Midbrain (tissue), 1 donor: ENCODE measurements at regions not wholly inside any gene's neighbourhood (a gene's known extent, or its start where the extent isn't known, plus 50 kb on each side); places are given as distances from the start of the nearest gene placed in this dataset.
"Not testable (repeated sequence)": the region's sequence is repeated elsewhere in the genome, so short reads cannot be mapped to it uniquely, and the experiment has no call there.

Experiments used
- DNase-seq: peaks from one replicate; lab custom pipeline; 2025; lab: John Stamatoyannopoulos, UW

GRCh38 chr10:109403551-109403950, 519.8 kb downstream of the XPNPEP1 start:
- DNase-seq: no peak

DNA sequence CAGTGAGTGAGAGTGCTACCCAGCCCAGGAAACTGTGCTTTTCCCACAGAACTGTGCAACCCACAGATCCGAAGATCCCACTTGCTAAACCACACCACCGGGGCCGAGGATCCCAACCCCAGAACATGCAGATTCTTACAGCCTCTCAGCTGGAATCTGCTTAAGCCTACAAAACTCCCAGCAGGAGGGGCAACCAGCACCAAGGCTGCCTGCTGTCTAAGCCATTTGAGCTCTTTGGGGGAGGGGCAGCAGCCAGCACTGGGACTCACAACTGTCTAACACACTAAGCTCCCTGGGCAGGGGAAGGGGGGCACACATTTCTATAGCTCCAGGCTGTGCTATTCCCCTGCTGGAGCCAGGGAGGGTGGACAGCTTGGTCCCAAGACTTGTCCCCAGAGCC, 529.9 kb downstream of the XPNPEP1 start:
- DNase-seq: no peak

- no peak for DNase-seq
Observed at GRCh38 chr10:109386921-109387320, 536.4 kb downstream of the XPNPEP1 start.

DNA sequence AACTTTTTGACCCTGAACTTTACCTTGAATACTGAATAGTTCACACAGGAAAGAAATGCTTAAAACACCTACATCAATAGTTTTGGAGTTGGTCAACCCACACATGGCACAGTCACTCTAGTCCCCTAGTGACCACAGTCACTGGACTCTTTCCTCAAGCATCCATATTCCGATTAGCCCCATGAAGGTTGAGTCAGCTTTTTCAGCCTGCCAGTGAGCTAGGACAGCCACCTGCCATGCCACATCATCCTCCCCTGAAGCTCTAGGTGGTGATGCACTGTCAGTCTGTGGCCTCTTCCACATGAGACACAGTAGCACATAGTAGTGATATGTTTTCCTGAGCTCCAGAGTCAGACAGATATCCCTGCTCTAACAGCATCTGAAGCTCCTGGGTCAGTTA, 537.2 kb downstream of the XPNPEP1 start:
- DNase-seq: no peak

DNA sequence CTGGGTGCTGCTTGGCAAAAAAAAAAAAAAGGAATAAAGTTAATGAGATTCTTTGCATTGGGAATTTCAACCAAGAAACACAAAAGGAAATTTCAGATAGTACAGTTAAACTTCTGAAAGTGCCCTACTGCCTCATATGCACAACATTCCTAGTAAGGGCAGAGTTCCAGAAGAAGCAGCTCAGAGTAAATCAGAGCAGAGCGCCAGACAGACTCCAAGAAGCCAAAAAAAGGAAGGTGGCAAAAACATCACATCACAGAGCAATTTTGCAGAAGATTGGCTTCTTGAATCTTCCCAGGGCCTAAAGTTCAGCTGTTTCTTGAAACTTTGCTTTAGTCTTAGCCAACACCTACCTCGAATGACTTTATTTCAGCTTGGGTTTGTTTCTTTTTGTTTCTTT, 544.1 kb downstream of the XPNPEP1 start:
- DNase-seq: no peak

DNA sequence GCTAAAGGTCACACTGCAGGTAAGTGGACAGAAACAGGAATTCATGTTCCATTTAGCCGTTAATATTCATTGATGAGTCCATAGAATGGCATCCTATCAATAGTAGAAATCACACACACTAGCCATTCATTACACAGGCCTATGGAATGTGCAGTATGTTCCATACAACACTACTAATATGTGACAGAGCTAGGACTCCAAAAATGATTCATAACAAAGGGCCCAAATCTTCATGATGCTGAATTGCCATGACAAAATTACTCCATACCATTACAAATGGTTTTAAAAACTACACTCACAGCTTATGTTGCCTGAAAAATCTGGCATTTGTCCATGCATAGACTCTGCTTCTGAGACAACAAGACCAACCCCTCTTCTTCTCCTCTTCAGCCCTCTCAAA, 549.1 kb downstream of the XPNPEP1 start:
- no peak for DNase-seq

GRCh38 chr10:109359316-109359715, 564.0 kb downstream of the XPNPEP1 start:
- no peak for DNase-seq

DNA sequence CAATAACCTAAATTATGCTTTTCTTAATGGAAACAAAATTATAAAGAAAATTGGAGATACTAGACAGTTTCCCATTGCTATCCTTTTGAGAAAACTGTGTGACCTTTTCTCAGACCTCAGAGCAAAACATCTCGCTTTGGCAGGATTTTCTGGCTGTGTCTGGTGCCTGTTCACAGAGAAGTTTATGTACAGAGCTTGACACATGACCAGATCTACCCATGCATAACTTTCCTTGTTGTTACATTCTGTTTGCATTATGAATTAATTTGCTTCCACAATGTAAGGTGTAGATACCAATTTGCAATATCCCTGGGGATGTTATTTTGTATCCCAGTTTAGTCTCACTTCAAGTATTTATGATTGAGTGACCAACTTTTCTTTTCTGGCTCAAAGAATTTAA, 565.0 kb downstream of the XPNPEP1 start:
- DNase-seq: no peak

DNA sequence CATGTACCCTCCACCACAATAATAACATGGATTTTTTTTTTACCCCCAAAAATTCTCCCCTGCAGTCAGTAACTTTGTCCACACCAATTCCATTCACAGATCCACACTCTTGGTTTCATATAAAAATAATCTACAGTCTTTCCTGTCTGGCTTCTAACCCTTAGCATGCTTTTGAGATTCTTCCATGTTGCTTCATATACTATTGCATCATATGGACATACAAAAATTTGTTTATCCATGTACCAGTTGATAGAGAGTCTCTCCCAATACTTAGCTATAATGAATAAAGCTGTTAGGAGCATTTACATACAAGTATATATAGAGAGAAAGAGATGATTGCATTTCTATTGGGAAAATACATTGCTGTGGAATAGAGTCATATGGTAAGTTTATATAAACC, 575.0 kb downstream of the XPNPEP1 start:
- DNase-seq: no peak

DNA sequence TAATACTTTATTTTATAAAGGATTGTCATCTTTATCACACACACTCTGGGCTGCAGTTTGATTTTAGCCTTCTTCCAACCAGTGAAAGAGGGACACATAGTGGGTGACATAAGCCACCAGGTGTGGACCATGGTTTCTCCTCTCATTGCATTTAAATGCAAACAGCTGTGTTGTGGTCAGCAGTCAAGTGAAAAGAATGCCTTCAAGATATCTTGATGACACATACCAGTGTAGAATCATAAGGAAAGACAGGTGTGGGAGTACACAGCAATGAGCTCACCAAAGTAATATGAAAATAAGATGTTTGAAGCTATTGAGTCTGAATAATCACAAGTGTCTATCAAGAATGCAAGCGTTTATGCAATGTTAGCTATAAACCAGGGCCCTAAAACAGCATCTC, 580.0 kb downstream of the XPNPEP1 start:
- DNase-seq: no peak

- no peak for DNase-seq
Observed at GRCh38 chr10:109341986-109342385, 581.3 kb downstream of the XPNPEP1 start.

- DNase-seq: no peak
Observed at GRCh38 chr10:109328001-109328400, 595.3 kb downstream of the XPNPEP1 start.

DNA sequence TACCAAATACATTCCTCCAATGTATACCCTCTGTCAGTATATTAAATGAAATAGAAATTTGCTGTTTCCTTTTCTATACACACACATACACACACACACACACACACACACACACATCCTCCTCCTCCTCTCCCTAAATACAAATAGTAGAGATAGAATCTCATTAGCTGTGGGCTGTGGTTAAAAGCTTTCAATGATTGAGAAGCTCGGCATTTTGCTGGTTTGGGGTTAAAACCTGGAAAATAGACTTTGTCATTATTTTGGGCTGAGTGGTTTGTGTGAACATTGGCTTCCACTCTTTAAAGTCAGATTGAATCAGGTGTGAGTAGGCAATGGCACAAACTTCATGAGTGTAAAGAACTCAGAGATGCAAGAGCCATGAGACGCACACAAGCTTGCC, 596.0 kb downstream of the XPNPEP1 start:
- DNase-seq: no peak

DNA sequence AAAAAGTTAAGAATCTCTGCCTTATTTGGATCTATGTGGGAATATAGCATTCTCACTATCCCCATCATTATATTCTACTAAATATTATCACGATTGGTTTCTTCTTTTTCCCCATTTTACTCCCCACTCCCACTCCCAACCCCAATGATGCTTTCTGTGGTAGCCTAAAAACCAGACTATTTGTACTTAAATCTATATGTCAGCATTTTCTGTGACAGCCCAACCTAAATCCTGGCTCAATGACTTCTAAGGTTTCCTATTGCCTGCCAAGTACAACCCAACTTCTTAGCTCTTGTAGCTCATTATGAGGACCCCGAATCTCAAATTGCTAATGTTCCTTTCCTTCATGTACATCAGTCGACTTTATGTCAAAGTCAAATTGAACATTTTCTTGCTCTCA, 598.6 kb downstream of the XPNPEP1 start:
- DNase-seq: no peak

DNA sequence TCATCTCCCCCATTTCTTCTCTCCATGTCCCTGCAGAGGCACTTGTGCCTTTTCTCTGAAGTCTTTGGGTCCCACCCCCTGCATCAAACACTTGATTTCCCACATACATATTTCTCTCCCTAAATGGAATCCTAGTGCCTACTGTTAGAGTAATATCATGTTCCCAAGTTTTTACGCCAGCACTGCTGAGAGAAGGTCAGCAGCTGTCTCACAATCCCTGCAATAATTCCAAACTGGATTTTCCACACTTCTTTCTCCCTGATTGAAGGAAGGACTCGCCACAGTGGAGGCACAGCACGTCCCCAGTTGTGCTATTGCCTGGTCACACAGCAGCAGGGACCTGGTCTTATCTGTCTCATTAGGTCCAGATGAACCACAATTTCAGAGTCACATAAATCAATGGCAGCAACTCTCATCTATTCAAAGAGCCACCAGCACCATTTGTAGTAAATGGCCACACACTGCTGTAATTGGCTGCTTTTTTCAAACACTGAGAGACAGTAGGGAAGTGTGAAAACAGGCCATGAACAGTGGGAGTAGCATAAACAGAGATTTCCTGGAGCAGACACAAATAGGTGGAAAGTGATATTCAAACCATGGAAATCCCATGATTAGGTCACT, 605.5 kb downstream of the XPNPEP1 start:
- no peak for DNase-seq

- not testable (repeated sequence) for DNase-seq
Observed at GRCh38 chr10:109314016-109314415, 609.3 kb downstream of the XPNPEP1 start.

DNA sequence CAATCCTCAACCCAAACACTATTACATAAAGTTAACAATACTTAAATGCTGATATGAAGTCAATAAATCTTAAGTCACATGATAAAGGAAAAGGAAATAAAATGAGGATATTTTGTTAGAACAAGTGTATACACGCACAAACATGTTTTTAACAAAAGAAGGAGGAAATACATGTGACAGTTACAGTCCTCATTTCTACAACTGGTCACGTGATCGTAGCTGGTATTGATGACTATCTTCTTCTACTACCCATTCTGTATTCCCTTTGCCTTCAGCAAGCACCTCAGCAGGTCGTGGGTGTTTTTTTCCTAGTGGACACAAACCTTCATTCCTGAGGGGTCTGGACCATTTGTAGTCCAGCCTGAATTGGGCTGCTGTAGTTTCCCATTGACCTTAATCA, 610.8 kb downstream of the XPNPEP1 start:
- DNase-seq: not testable (repeated sequence)

GRCh38 chr10:109308971-109309370, 614.3 kb downstream of the XPNPEP1 start:
- no peak for DNase-seq

GRCh38 chr10:109307102-109307501, 616.2 kb downstream of the XPNPEP1 start:
- DNase-seq: not testable (repeated sequence)

DNA sequence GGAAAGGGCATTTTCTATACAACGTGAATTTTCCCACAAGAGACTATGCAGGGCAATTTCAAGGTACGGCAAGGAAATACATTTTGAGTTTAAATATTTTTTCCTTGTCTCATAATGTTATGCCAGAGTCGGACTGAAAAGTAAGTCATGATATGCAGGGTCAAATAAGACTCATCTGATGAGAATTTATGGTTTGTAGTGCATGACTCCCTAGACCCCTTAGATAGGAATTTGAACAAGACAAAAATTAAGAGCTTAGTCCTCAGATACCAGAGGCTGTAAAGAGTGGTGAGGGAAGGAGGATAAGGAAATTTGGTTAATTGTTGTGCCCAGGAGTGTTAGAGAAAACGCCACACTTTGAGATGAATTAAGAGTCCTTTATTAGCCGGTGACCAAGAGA, 616.6 kb downstream of the XPNPEP1 start:
- no peak for DNase-seq

- no peak for DNase-seq
Observed at GRCh38 chr10:109287858-109288257, 635.5 kb downstream of the XPNPEP1 start.

DNA sequence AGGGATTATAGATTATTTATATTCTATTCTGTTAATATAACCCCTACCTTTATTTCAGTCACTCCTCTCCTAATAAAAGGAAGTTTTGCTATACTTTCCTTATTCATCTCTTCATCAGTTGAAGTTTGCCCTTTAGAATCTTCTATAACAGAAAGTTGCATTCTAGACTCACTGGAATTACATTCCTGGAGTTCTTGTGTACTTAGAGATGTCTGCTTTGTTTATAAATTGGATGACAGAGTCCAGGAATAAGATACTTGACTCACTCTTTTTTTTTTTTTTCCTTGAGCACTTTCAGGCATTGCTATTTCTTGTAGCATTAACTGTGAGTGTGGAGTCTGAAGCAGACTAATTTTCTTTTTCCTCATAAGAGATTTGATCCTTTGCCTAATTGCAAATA, 640.8 kb downstream of the XPNPEP1 start:
- DNase-seq: no peak

GRCh38 chr10:109281347-109281746, 642.0 kb downstream of the XPNPEP1 start:
- DNase-seq: no peak

GRCh38 chr10:109280837-109281236, 642.5 kb downstream of the XPNPEP1 start:
- DNase-seq: no peak

- no peak for DNase-seq
Observed at GRCh38 chr10:109277456-109277855, 645.9 kb downstream of the XPNPEP1 start.
